SK-N-MC (cell line): ENCODE measurements at regions not wholly inside any gene's neighbourhood (a gene's known extent, or its start where the extent isn't known, plus 50 kb on each side); places are given as distances from the start of the nearest gene placed in this dataset.

ENCODE experiments used
- EZH2 ChIP-seq: fragments of 200-600 bp; sonication (generic); IDR thresholded peaks from one replicate; pipeline ENCODE4 v1.6.1; 2017; ENCODE audit warnings: antibody characterized with exemption
- FOXP2 ChIP-seq: optimal IDR thresholded peaks from 2 replicates; pipeline ENCODE3; 2011; ENCODE audit warnings: mild to moderate bottlenecking, moderate library complexity; ENCODE audit not compliant: insufficient read depth; ENCODE audit errors: extremely low read length, control extremely low read depth
- POLR2AphosphoS5 ChIP-seq: IDR thresholded peaks from 2 replicates; pipeline ENCODE4 v1.6.1; 2012; ENCODE audit warnings: mild to moderate bottlenecking, low read depth, low read length, borderline replicate concordance

DNA sequence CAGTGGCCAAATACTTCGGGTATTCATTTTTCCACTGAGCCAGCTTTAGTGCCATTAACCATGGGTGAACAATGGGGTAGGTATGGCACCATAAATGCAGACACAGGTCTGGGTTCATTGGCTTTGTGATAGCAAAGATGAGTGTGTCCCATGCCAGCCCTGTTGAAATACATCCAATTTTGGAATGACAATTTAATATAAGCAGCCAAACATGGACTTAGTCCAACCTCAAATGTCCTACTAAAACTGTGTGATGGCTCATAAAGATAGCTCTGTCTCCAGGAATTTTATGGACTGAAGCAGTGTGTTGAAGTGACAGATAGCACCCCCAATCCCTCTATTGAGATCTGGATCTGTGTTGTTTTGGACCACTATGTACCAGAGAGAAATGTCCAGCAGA, 514.9 kb downstream of the RASEF start:
- TF ChIP-seq EZH2: no peak
- no peak for TF ChIP-seq POLR2AphosphoS5
- no peak for TF ChIP-seq FOXP2
